CD14-positive monocyte (primary cell): ENCODE measurements at regions not wholly inside any gene's neighbourhood (a gene's known extent, or its start where the extent isn't known, plus 50 kb on each side); places are given as distances from the start of the nearest gene placed in this dataset.

Experiments
- DNase-seq, 3 donors: peaks; one replicate each; pipeline ENCODE4 v3.0.0-alpha.2; 2011 to 2022
- H2AFZ ChIP-seq: 2 replicates; pipeline ENCODE4 v1.6.0; 2012; ENCODE audit warnings: mild to moderate bottlenecking, low read depth, low read length, inconsistent platforms; ENCODE audit not compliant: insufficient read depth, poor library complexity, severe bottlenecking
- H3K27ac ChIP-seq, 2 donors: 1 replicate in 1 of 2; 2 replicates in 1 of 2; pipeline ENCODE4 v1.5.1; 2012 to 2013; ENCODE audit warnings: low read length in 2 of 2, control low read depth in 1 of 2, inconsistent platforms in 1 of 2, low read depth in 1 of 2, mild to moderate bottlenecking in 1 of 2
- H3K27me3 ChIP-seq, 2 donors: one replicate each; pipeline versions ENCODE4 v1.6.0 to v1.6.1; 2011 to 2013; ENCODE audit warnings: low read length in 2 of 2; ENCODE audit not compliant: control insufficient read depth in 2 of 2, insufficient read depth in 2 of 2
- H3K36me3 ChIP-seq, 2 donors: replicated peaks in 1 of 2; 1 replicate in 1 of 2; 2 replicates in 1 of 2; pipeline versions ENCODE4 v1.5.1 to v1.6.1; 2012 to 2013; ENCODE audit warnings: low read length in 2 of 2, control low read depth in 1 of 2, inconsistent platforms in 1 of 2, mild to moderate bottlenecking in 1 of 2; ENCODE audit not compliant: insufficient read depth in 2 of 2, control insufficient read depth in 1 of 2
- H3K4me1 ChIP-seq, 2 donors: 1 replicate in 1 of 2; 2 replicates in 1 of 2; pipeline versions ENCODE4 v1.5.1 to v1.6.1; 2012 to 2013; ENCODE audit warnings: low read length in 2 of 2, control low read depth in 1 of 2, inconsistent platforms in 1 of 2, mild to moderate bottlenecking in 1 of 2, moderate library complexity in 1 of 2; ENCODE audit not compliant: insufficient read depth in 2 of 2, control insufficient read depth in 1 of 2
- H3K4me2 ChIP-seq: replicated peaks from 2 replicates; pipeline ENCODE3; 2012; ENCODE audit warnings: low read length, moderate library complexity, mild to moderate bottlenecking; ENCODE audit not compliant: poor library complexity, severe bottlenecking; ENCODE audit errors: extremely low read depth
- H3K4me3 ChIP-seq, 3 experiments: fragments of 200-600 bp in 1 of 3; sonication (generic) in 1 of 3; replicated peaks in 1 of 3; 1 replicate in 2 of 3; 2 replicates in 1 of 3; pipeline ENCODE4 v1.5.1; 2011 to 2013; ENCODE audit warnings: low read length in 3 of 3, mild to moderate bottlenecking in 3 of 3, control low read depth in 2 of 3, low read depth in 2 of 3, inconsistent platforms in 1 of 3, moderate library complexity in 1 of 3
- H3K79me2 ChIP-seq: 2 replicates; pipeline ENCODE4 v1.6.0; 2012; ENCODE audit warnings: mild to moderate bottlenecking, control low read depth, inconsistent platforms, low read length, moderate library complexity; ENCODE audit not compliant: insufficient read depth
- H3K9ac ChIP-seq: 2 replicates; pipeline ENCODE4 v1.6.0; 2017; ENCODE audit warnings: low read length, mild to moderate bottlenecking; ENCODE audit not compliant: insufficient read depth, poor library complexity, severe bottlenecking
- H3K9me3 ChIP-seq, 2 donors: replicated peaks in 1 of 2; 1 replicate in 1 of 2; 2 replicates in 1 of 2; pipeline versions ENCODE4 v1.5.1 to v1.6.1; 2012 to 2013; ENCODE audit warnings: low read length in 2 of 2, control low read depth in 1 of 2; ENCODE audit not compliant: control insufficient read depth in 1 of 2, insufficient read depth in 1 of 2
- H4K20me1 ChIP-seq: 2 replicates; pipeline ENCODE4 v1.6.0; 2012; ENCODE audit warnings: mild to moderate bottlenecking, low read length, control low read depth, moderate library complexity; ENCODE audit not compliant: insufficient read depth
- H3K27ac Mint-ChIP-seq, 7 donors: one replicate each; pipeline ENCODE4 v1.8.0; 2020; ENCODE audit warnings: mild to moderate bottlenecking in 7 of 7, mixed read lengths in 7 of 7, moderate library complexity in 6 of 7, inconsistent platforms in 2 of 7
- H3K27me3 Mint-ChIP-seq, 3 donors: one replicate each; pipeline ENCODE4 v1.8.0; 2021 to 2022; ENCODE audit warnings: low read depth in 3 of 3, mild to moderate bottlenecking in 3 of 3, mixed read lengths in 3 of 3, moderate library complexity in 3 of 3, inconsistent platforms in 1 of 3
- H3K36me3 Mint-ChIP-seq, 2 donors: one replicate each; pipeline ENCODE4 v1.8.0; 2020; ENCODE audit warnings: mixed read lengths in 2 of 2, inconsistent platforms in 1 of 2, mild to moderate bottlenecking in 1 of 2
- H3K4me1 Mint-ChIP-seq: one replicate; pipeline ENCODE4 v1.8.0; 2020; ENCODE audit warnings: mild to moderate bottlenecking, mixed read lengths
- H3K4me3 Mint-ChIP-seq, 2 donors: one replicate each; pipeline ENCODE4 v1.8.0; 2020; ENCODE audit warnings: mild to moderate bottlenecking in 2 of 2, mixed read lengths in 2 of 2, moderate library complexity in 1 of 2
- H3K9me3 Mint-ChIP-seq, 7 donors: one replicate each; pipeline ENCODE4 v1.8.0; 2020 to 2022; ENCODE audit warnings: mixed read lengths in 7 of 7, mild to moderate bottlenecking in 6 of 7, moderate library complexity in 6 of 7, inconsistent platforms in 2 of 7
- WGBS: methylation state at CpG from one replicate; pipeline ENCODE4 v1.1.5; 2013; ENCODE audit warnings: missing lambda C conversion rate; ENCODE audit not compliant: insufficient coverage; 5-methylcytosine and 5-hydroxymethylcytosine counted together
- intact Hi-C, 2 donors: fragments of 100-400 bp; cut with micrococcal nuclease; formaldehyde crosslinking; loops; one replicate each; pipeline versions ENCODE4 v1.15.0 to v1.15.1; 2023
- TF ChIP-seq, protein P1 (sequence below): fragments of 200-600 bp; IDR thresholded peaks from one replicate; pipeline ENCODE4 v1.8.0; 2022; ENCODE audit warnings: antibody characterized with exemption, mild to moderate bottlenecking

DNA sequence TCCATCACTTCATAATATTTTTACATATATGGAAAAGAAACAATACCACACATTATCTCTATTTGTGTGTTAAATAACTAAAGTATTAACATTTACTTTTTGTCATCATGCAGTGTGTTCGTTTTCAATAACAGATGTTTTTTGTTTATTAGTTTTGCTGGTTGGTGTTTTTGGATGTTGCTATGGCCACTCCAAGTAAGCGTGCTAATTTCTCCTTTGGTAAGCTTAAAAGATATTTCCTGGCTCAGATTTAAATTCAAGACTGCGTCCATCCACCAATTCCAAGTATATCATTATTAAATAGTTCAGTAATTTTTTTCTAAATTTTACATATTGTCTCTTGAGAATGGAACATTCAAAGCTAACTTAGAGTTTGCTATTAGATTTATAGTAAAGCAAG is 235.4 kb upstream of the IL1RAPL1 start:
- H3K9me3 Mint-ChIP-seq, result peaks cover 0 to 3% (median 0%) of the 10 kb centered on the region in 7 donors
- Histone ChIP-seq H3K4me1 (peaks cover 0 to 6% of the 10 kb centered on the region in 2 donors), H3K9me3 (no peaks in the 10 kb centered on the region), H3K4me2 (no peak overlapping the region), H4K20me1 (no peaks in the 10 kb centered on the region), H3K4me3 (no peak overlapping the region), H3K27me3 (no peaks in the 10 kb centered on the region), H3K27ac (no peak overlapping the region), H3K36me3 (no peaks in the 10 kb centered on the region), H3K79me2 (no peaks in the 10 kb centered on the region), H3K9ac (no peak overlapping the region), H2AFZ (no peak overlapping the region)
- TF ChIP-seq, protein P1, sequence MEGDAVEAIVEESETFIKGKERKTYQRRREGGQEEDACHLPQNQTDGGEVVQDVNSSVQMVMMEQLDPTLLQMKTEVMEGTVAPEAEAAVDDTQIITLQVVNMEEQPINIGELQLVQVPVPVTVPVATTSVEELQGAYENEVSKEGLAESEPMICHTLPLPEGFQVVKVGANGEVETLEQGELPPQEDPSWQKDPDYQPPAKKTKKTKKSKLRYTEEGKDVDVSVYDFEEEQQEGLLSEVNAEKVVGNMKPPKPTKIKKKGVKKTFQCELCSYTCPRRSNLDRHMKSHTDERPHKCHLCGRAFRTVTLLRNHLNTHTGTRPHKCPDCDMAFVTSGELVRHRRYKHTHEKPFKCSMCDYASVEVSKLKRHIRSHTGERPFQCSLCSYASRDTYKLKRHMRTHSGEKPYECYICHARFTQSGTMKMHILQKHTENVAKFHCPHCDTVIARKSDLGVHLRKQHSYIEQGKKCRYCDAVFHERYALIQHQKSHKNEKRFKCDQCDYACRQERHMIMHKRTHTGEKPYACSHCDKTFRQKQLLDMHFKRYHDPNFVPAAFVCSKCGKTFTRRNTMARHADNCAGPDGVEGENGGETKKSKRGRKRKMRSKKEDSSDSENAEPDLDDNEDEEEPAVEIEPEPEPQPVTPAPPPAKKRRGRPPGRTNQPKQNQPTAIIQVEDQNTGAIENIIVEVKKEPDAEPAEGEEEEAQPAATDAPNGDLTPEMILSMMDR, result no peak
- intact Hi-C loops, result no loop called here
- no peak overlapping the region for H3K27ac Mint-ChIP-seq
- no CpG with 5 or more reads among the region's 3 CpGs for WGBS
- peaks cover 3% of the 10 kb centered on the region for H3K4me1 Mint-ChIP-seq
- no peak overlapping the region for H3K4me3 Mint-ChIP-seq
- no peaks in the 10 kb centered on the region for H3K36me3 Mint-ChIP-seq
- no peak for DNase-seq
- peaks cover 0 to 2% (median 0%) of the 10 kb centered on the region in 3 donors for H3K27me3 Mint-ChIP-seq

DNA sequence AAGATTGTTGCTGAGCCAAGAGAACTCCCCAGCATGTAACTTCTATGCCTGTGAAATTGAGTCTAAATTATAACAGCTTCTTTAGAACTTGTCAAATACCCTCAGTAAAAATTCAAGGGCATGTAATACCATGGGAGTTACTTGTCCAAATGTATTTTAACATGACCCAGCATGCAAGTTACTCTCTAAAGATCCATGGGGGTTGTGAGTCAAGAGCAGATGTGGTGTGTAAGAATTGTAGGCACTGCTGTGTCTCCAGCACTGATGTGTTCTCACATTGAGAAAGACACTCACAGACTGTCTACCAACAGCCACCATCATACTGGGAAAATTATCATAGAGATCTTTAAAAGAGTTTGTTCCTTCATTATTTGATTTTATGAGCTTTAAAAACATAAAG is 237.4 kb upstream of the IL1RAPL1 start:
- Histone ChIP-seq H3K79me2 (no peaks in the 10 kb centered on the region), H2AFZ (no peak overlapping the region), H3K4me1 (peaks cover 0 to 6% of the 10 kb centered on the region in 2 donors), H4K20me1 (no peaks in the 10 kb centered on the region), H3K27ac (no peak overlapping the region), H3K27me3 (no peaks in the 10 kb centered on the region), H3K9ac (no peak overlapping the region), H3K36me3 (no peaks in the 10 kb centered on the region), H3K4me2 (no peak overlapping the region), H3K4me3 (no peak overlapping the region), H3K9me3 (no peaks in the 10 kb centered on the region)
- Mint-ChIP-seq H3K9me3 (peaks cover 0 to 3% (median 0%) of the 10 kb centered on the region in 7 donors), H3K27ac (no peak overlapping the region), H3K27me3 (peaks cover 0 to 2% (median 1%) of the 10 kb centered on the region in 3 donors), H3K4me3 (no peak overlapping the region), H3K4me1 (peaks cover 5% of the 10 kb centered on the region), H3K36me3 (no peaks in the 10 kb centered on the region)
- no peak for DNase-seq
- TF ChIP-seq, protein P1, result no peak
- intact Hi-C loops, result no loop called here
